Tibial nerve (tissue), 4 donors: ENCODE measurements at regions not wholly inside any gene's neighbourhood (a gene's known extent, or its start where the extent isn't known, plus 50 kb on each side); places are given as distances from the start of the nearest gene placed in this dataset.
A peak's percentile ranks its signal among the peaks of the same experiment; 100 is the strongest.

ENCODE experiments used
- DNase-seq, 2 donors: peaks; one replicate each; pipeline ENCODE4 v3.0.0-alpha.2; 2019; ENCODE audit warnings: low spot score in 2 of 2
- H3K27ac ChIP-seq, 4 donors: fragments of 200-600 bp; sonication (generic) in 3 of 4; one replicate each; pipeline ENCODE4 v1.5.1; 2017 to 2019; ENCODE audit warnings: mild to moderate bottlenecking in 1 of 4
- H3K27me3 ChIP-seq, 2 donors: fragments of 200-600 bp; sonication (generic) in 1 of 2; one replicate each; pipeline versions ENCODE4 v1.5.1 to v1.6.0; 2017 to 2019
- H3K36me3 ChIP-seq, 3 donors: fragments of 200-600 bp; sonication (generic); one replicate each; pipeline ENCODE4 v1.5.1; 2018 to 2019
- H3K4me1 ChIP-seq, 4 donors: fragments of 200-600 bp; sonication (generic) in 3 of 4; one replicate each; pipeline ENCODE4 v1.5.1; 2017 to 2019
- H3K4me3 ChIP-seq, 4 donors: fragments of 200-600 bp; sonication (generic) in 3 of 4; one replicate each; pipeline ENCODE4 v1.5.1; 2017 to 2019; ENCODE audit warnings: mild to moderate bottlenecking in 1 of 4, moderate library complexity in 1 of 4
- H3K9me3 ChIP-seq, 4 donors: fragments of 200-600 bp; sonication (generic) in 3 of 4; one replicate each; pipeline ENCODE4 v1.5.1; 2017 to 2019
- CTCF ChIP-seq, 5 experiments: fragments of 200-600 bp in 3 of 5; fragments of 450-650 bp in 2 of 5; sonication (generic) in 3 of 5; IDR thresholded peaks; one replicate each; pipeline ENCODE4 v1.5.1; 2016 to 2019; ENCODE audit warnings: antibody characterized with exemption in 5 of 5, mild to moderate bottlenecking in 3 of 5, moderate library complexity in 2 of 5
- EP300 ChIP-seq, 2 donors: sonication (generic); formaldehyde crosslinking; IDR thresholded peaks; one replicate each; pipeline ENCODE4 v1.6.1; 2017; ENCODE audit warnings: antibody characterized with exemption in 2 of 2, mild to moderate bottlenecking in 1 of 2
- POLR2A ChIP-seq, 2 donors: fragments of 450-650 bp; IDR thresholded peaks; one replicate each; pipeline ENCODE4 v1.6.1; 2017; ENCODE audit warnings: antibody characterized with exemption in 2 of 2, mild to moderate bottlenecking in 2 of 2, moderate library complexity in 2 of 2
- WGBS, 2 donors: methylation state at CpG; one replicate each; pipeline ENCODE4 v1.1.5; 2018; 5-methylcytosine and 5-hydroxymethylcytosine counted together

- peaks cover 0 to 17% (median 0%) of the 10 kb centered on the region in 4 donors for H3K9me3 ChIP-seq
- no peak for DNase-seq
- no peak overlapping the region for H3K4me3 ChIP-seq
- no peak overlapping the region for H3K27ac ChIP-seq
- H3K4me1 ChIP-seq, result peaks cover 0 to 9% (median 0%) of the 10 kb centered on the region in 4 donors
- TF ChIP-seq CTCF (IDR thresholded peaks at IDR 0.05) (no peak), POLR2A (IDR thresholded peaks at IDR 0.05) (no peak), EP300 (IDR thresholded peaks at IDR 0.05) (no peak)
- no peaks in the 10 kb centered on the region for H3K27me3 ChIP-seq
- H3K36me3 ChIP-seq, result no peaks in the 10 kb centered on the region
Observed at GRCh38 chr12:19737019-19737418, 297.7 kb downstream of the AEBP2 start.

- peak in 1 of 2 donors; percentile 87 for DNase-seq
- Histone ChIP-seq H3K9me3 (peaks cover 0 to 8% (median 0%) of the 10 kb centered on the region in 4 donors), H3K27ac (no peak overlapping the region), H3K4me3 (no peak overlapping the region), H3K27me3 (no peaks in the 10 kb centered on the region), H3K36me3 (no peaks in the 10 kb centered on the region), H3K4me1 (peaks cover 0 to 9% (median 0%) of the 10 kb centered on the region in 4 donors)
- TF ChIP-seq CTCF (IDR thresholded peaks at IDR 0.05) (peak; percentile 34 to 61 (median 49)), POLR2A (IDR thresholded peaks at IDR 0.05) (no peak)
- 49 to 59% methylated on average over 3 of the region's 3 CpGs for WGBS, 2 donors
Observed at GRCh38 chr12:19739195-19739776, 300.0 kb downstream of the AEBP2 start.

- Histone ChIP-seq H3K36me3 (no peaks in the 10 kb centered on the region), H3K9me3 (no peaks in the 10 kb centered on the region), H3K27ac (peak overlapping the region in 1 of 4 donors; percentile 44), H3K4me1 (peaks cover 0 to 12% (median 0%) of the 10 kb centered on the region in 4 donors), H3K27me3 (no peaks in the 10 kb centered on the region), H3K4me3 (no peak overlapping the region)
- no peak for TF ChIP-seq EP300 (IDR thresholded peaks at IDR 0.05)
- no peak for TF ChIP-seq CTCF (IDR thresholded peaks at IDR 0.05)
- TF ChIP-seq POLR2A (IDR thresholded peaks at IDR 0.05), result no peak
- no peak for DNase-seq
- 55 to 66% methylated on average over 7 of the region's 7 CpGs for WGBS, 2 donors
Observed at GRCh38 chr12:19740472-19741131, 301.3 kb downstream of the AEBP2 start.

GRCh38 chr12:19741132-19741489, 301.8 kb downstream of the AEBP2 start:
- H3K4me3 ChIP-seq, result no peak overlapping the region
- H3K27ac ChIP-seq, result peak overlapping the region in 1 of 4 donors; percentile 44
- TF ChIP-seq EP300 (IDR thresholded peaks at IDR 0.05) (no peak), POLR2A (IDR thresholded peaks at IDR 0.05) (no peak), CTCF (IDR thresholded peaks at IDR 0.05) (no peak)

GRCh38 chr12:19744705-19745218, 305.5 kb downstream of the AEBP2 start:
- peaks cover 0 to 12% (median 0%) of the 10 kb centered on the region in 4 donors for H3K4me1 ChIP-seq
- no peaks in the 10 kb centered on the region for H3K36me3 ChIP-seq
- peak overlapping the region in 1 of 4 donors; percentile 8 for H3K27ac ChIP-seq
- peak in 1 of 2 donors; percentile 12 for DNase-seq
- no peak overlapping the region for H3K4me3 ChIP-seq
- H3K9me3 ChIP-seq, result peaks cover 0 to 8% (median 0%) of the 10 kb centered on the region in 4 donors
- 47 to 49% methylated on average over 4 of the region's 4 CpGs for WGBS, 2 donors
- no peaks in the 10 kb centered on the region for H3K27me3 ChIP-seq
- TF ChIP-seq EP300 (IDR thresholded peaks at IDR 0.05) (peak; percentile 54 to 77), CTCF (IDR thresholded peaks at IDR 0.05) (no peak), POLR2A (IDR thresholded peaks at IDR 0.05) (no peak)

More at GRCh38 chr12:19741132-19741489, 301.8 kb downstream of the AEBP2 start:
- Histone ChIP-seq H3K9me3 (no peaks in the 10 kb centered on the region), H3K27me3 (no peaks in the 10 kb centered on the region), H3K36me3 (no peaks in the 10 kb centered on the region), H3K4me1 (peaks cover 0 to 12% (median 0%) of the 10 kb centered on the region in 4 donors)
- no peak for DNase-seq
- 64 to 65% methylated on average over 3 of the region's 3 CpGs for WGBS, 2 donors
